GM23338 (cell line): ENCODE measurements at regions not wholly inside any gene's neighbourhood (a gene's known extent, or its start where the extent isn't known, plus 50 kb on each side); places are given as distances from the start of the nearest gene placed in this dataset.

Experiments used
- CREB1 ChIP-seq: fragments of 250-450 bp; sonication (Bioruptor Pico); IDR thresholded peaks from 2 replicates; pipeline ENCODE4 v1.5.0; 2020; ENCODE audit warnings: low read depth, mild to moderate bottlenecking, moderate library complexity
- ZNF331 ChIP-seq: fragments of 250-450 bp; sonication (Bioruptor Pico); IDR thresholded peaks from 2 replicates; pipeline ENCODE4 v1.5.0; 2020; ENCODE audit warnings: low read depth, mild to moderate bottlenecking, moderate library complexity
- TF ChIP-seq, protein P1 (sequence below): fragments of 250-450 bp; sonication (Bioruptor Pico); IDR thresholded peaks from 2 replicates; pipeline ENCODE4 v1.5.0; 2020; ENCODE audit warnings: mild to moderate bottlenecking, moderate library complexity
- TF ChIP-seq, protein P2 (sequence below): IDR thresholded peaks from 2 replicates; pipeline ENCODE4 v1.6.1; 2016; ENCODE audit warnings: antibody characterized with exemption
- TF ChIP-seq, protein P3 (sequence below): IDR thresholded peaks from one replicate; pipeline ENCODE4 v1.6.1; 2018; ENCODE audit warnings: antibody characterized with exemption; ENCODE audit not compliant: unreplicated experiment
- TF ChIP-seq, protein P4 (sequence below), 2 experiments: fragments of 200-600 bp in 1 of 2; sonication (generic) in 1 of 2; conservative IDR thresholded peaks; 2 replicates each; pipeline versions ENCODE4 v1.5.1 to v1.6.1; 2016 to 2017; ENCODE audit warnings: antibody characterized with exemption in 2 of 2, low read depth in 2 of 2, mild to moderate bottlenecking in 2 of 2, moderate library complexity in 1 of 2

DNA sequence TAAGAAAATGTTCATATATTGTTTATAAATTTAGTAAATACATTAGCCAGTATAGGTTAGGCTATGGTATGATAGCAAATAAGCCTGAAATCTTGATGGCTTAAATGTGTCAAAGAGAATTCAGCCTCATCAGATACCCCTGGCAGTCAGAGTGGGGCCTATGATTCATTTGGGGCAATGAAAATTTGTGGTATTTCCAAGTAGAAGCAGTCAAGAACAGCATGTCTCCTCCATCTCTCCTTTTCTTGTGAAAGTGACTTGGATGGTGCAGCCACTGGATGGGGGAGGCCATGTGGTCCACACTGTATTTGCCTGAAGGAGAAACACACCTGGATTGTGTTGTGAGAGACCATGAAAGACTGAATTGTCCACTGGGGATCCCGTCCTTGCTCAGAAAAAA, 82.7 kb downstream of the DLEU7 start (continued):
- TF ChIP-seq, protein P1, sequence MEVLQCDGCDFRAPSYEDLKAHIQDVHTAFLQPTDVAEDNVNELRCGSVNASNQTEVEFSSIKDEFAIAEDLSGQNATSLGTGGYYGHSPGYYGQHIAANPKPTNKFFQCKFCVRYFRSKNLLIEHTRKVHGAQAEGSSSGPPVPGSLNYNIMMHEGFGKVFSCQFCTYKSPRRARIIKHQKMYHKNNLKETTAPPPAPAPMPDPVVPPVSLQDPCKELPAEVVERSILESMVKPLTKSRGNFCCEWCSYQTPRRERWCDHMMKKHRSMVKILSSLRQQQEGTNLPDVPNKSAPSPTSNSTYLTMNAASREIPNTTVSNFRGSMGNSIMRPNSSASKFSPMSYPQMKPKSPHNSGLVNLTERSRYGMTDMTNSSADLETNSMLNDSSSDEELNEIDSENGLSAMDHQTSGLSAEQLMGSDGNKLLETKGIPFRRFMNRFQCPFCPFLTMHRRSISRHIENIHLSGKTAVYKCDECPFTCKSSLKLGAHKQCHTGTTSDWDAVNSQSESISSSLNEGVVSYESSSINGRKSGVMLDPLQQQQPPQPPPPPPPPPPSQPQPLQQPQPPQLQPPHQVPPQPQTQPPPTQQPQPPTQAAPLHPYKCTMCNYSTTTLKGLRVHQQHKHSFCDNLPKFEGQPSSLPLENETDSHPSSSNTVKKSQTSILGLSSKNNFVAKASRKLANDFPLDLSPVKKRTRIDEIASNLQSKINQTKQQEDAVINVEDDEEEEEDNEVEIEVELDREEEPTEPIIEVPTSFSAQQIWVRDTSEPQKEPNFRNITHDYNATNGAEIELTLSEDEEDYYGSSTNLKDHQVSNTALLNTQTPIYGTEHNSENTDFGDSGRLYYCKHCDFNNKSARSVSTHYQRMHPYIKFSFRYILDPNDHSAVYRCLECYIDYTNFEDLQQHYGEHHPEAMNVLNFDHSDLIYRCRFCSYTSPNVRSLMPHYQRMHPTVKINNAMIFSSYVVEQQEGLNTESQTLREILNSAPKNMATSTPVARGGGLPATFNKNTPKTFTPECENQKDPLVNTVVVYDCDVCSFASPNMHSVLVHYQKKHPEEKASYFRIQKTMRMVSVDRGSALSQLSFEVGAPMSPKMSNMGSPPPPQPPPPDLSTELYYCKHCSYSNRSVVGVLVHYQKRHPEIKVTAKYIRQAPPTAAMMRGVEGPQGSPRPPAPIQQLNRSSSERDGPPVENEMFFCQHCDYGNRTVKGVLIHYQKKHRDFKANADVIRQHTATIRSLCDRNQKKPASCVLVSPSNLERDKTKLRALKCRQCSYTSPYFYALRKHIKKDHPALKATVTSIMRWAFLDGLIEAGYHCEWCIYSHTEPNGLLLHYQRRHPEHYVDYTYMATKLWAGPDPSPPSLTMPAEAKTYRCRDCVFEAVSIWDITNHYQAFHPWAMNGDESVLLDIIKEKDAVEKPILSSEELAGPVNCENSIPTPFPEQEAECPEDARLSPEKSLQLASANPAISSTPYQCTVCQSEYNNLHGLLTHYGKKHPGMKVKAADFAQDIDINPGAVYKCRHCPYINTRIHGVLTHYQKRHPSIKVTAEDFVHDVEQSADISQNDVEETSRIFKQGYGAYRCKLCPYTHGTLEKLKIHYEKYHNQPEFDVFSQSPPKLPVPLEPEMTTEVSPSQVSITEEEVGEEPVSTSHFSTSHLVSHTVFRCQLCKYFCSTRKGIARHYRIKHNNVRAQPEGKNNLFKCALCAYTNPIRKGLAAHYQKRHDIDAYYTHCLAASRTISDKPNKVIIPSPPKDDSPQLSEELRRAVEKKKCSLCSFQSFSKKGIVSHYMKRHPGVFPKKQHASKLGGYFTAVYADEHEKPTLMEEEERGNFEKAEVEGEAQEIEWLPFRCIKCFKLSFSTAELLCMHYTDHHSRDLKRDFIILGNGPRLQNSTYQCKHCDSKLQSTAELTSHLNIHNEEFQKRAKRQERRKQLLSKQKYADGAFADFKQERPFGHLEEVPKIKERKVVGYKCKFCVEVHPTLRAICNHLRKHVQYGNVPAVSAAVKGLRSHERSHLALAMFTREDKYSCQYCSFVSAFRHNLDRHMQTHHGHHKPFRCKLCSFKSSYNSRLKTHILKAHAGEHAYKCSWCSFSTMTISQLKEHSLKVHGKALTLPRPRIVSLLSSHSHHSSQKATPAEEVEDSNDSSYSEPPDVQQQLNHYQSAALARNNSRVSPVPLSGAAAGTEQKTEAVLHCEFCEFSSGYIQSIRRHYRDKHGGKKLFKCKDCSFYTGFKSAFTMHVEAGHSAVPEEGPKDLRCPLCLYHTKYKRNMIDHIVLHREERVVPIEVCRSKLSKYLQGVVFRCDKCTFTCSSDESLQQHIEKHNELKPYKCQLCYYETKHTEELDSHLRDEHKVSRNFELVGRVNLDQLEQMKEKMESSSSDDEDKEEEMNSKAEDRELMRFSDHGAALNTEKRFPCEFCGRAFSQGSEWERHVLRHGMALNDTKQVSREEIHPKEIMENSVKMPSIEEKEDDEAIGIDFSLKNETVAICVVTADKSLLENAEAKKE (CRISPR knock-in tag), result no peak
- TF ChIP-seq CREB1, result no peak
- TF ChIP-seq, protein P2, sequence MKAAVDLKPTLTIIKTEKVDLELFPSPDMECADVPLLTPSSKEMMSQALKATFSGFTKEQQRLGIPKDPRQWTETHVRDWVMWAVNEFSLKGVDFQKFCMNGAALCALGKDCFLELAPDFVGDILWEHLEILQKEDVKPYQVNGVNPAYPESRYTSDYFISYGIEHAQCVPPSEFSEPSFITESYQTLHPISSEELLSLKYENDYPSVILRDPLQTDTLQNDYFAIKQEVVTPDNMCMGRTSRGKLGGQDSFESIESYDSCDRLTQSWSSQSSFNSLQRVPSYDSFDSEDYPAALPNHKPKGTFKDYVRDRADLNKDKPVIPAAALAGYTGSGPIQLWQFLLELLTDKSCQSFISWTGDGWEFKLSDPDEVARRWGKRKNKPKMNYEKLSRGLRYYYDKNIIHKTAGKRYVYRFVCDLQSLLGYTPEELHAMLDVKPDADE, result no peak
- TF ChIP-seq, protein P3, sequence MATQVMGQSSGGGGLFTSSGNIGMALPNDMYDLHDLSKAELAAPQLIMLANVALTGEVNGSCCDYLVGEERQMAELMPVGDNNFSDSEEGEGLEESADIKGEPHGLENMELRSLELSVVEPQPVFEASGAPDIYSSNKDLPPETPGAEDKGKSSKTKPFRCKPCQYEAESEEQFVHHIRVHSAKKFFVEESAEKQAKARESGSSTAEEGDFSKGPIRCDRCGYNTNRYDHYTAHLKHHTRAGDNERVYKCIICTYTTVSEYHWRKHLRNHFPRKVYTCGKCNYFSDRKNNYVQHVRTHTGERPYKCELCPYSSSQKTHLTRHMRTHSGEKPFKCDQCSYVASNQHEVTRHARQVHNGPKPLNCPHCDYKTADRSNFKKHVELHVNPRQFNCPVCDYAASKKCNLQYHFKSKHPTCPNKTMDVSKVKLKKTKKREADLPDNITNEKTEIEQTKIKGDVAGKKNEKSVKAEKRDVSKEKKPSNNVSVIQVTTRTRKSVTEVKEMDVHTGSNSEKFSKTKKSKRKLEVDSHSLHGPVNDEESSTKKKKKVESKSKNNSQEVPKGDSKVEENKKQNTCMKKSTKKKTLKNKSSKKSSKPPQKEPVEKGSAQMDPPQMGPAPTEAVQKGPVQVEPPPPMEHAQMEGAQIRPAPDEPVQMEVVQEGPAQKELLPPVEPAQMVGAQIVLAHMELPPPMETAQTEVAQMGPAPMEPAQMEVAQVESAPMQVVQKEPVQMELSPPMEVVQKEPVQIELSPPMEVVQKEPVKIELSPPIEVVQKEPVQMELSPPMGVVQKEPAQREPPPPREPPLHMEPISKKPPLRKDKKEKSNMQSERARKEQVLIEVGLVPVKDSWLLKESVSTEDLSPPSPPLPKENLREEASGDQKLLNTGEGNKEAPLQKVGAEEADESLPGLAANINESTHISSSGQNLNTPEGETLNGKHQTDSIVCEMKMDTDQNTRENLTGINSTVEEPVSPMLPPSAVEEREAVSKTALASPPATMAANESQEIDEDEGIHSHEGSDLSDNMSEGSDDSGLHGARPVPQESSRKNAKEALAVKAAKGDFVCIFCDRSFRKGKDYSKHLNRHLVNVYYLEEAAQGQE, result no peak
- no peak for TF ChIP-seq ZNF331 (CRISPR knock-in tag)
- TF ChIP-seq, protein P4, sequence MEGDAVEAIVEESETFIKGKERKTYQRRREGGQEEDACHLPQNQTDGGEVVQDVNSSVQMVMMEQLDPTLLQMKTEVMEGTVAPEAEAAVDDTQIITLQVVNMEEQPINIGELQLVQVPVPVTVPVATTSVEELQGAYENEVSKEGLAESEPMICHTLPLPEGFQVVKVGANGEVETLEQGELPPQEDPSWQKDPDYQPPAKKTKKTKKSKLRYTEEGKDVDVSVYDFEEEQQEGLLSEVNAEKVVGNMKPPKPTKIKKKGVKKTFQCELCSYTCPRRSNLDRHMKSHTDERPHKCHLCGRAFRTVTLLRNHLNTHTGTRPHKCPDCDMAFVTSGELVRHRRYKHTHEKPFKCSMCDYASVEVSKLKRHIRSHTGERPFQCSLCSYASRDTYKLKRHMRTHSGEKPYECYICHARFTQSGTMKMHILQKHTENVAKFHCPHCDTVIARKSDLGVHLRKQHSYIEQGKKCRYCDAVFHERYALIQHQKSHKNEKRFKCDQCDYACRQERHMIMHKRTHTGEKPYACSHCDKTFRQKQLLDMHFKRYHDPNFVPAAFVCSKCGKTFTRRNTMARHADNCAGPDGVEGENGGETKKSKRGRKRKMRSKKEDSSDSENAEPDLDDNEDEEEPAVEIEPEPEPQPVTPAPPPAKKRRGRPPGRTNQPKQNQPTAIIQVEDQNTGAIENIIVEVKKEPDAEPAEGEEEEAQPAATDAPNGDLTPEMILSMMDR (conservative IDR thresholded peaks at IDR 0.05; ENCODE audit: low read depth in 2 of 2), result no peak
